ENCODE measurements at regions not wholly inside any gene's neighbourhood (a gene's known extent, or its start where the extent isn't known, plus 50 kb on each side); places are given as distances from the start of the nearest gene placed in this dataset.

DNA sequence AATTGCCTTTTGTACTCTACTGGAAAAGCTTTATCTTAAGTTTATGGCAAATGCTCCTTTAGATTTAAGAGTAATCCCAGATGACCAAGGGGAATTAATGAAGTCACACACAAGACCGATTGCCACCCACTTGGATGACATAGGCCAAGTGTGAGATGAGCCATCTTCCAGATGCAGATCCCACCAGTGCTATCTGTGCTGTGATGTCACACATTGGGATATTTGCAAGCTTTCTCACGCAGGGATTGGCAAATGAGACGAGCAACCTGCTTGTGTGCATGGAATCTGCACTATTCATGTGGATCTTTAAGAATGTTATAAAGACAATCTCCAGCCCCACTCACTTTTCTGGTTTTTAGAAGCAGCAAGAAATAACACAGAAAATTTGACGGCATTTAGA, 602.1 kb upstream of the TMEM132C start:
- Histone ChIP-seq H3K9me3 (ENCODE audit: insufficient read depth, low read length) (no peaks in the 10 kb centered on the region), H3K4me3 (ENCODE audit: insufficient read depth, low read length, poor library complexity, severe bottlenecking) (no peak overlapping the region), H3K36me3 (ENCODE audit: low read length) (no peaks in the 10 kb centered on the region), H2AFZ (ENCODE audit: low read depth, low read length, severe bottlenecking) (no peak overlapping the region), H4K20me1 (ENCODE audit: low read depth, low read length) (no peaks in the 10 kb centered on the region), H3K4me2 (ENCODE audit: low read depth, low read length, poor library complexity, severe bottlenecking) (no peak overlapping the region), H3K79me2 (ENCODE audit: insufficient read depth, low read length) (no peaks in the 10 kb centered on the region), H3K9ac (ENCODE audit: low read length) (no peak overlapping the region), H3K27ac (ENCODE audit: low read depth, low read length) (no peak overlapping the region), H3K9me2 (replicated peaks; ENCODE audit: insufficient read depth, low read length) (no peaks in the 10 kb centered on the region), H3F3A (ENCODE audit: insufficient read depth) (no peaks in the 10 kb centered on the region), H3K27me3 (ENCODE audit: low read length) (no peaks in the 10 kb centered on the region)
- no peak for TF ChIP-seq CTCF (IDR thresholded peaks at IDR 0.05; ENCODE audit: insufficient read depth, low read length, poor library complexity, severe bottlenecking)
- TF ChIP-seq EZH2phosphoT487 (conservative IDR thresholded peaks at IDR 0.05; ENCODE audit: low read length): no peak

- TF ChIP-seq CTCF (IDR thresholded peaks at IDR 0.05; ENCODE audit: insufficient read depth, low read length, poor library complexity, severe bottlenecking) (no peak), EZH2phosphoT487 (conservative IDR thresholded peaks at IDR 0.05; ENCODE audit: low read length) (no peak)
- Histone ChIP-seq H2AFZ (ENCODE audit: low read depth, low read length, severe bottlenecking) (no peak overlapping the region), H3K79me2 (ENCODE audit: insufficient read depth, low read length) (no peaks in the 10 kb centered on the region), H3K27ac (ENCODE audit: low read depth, low read length) (no peak overlapping the region), H3K4me3 (ENCODE audit: insufficient read depth, low read length, poor library complexity, severe bottlenecking) (no peak overlapping the region), H3K4me2 (ENCODE audit: low read depth, low read length, poor library complexity, severe bottlenecking) (no peak overlapping the region), H3K36me3 (ENCODE audit: low read length) (no peaks in the 10 kb centered on the region), H3K9me2 (replicated peaks; ENCODE audit: insufficient read depth, low read length) (no peaks in the 10 kb centered on the region), H3K9ac (ENCODE audit: low read length) (no peak overlapping the region), H3K27me3 (ENCODE audit: low read length) (no peaks in the 10 kb centered on the region), H4K20me1 (ENCODE audit: low read depth, low read length) (no peaks in the 10 kb centered on the region), H3K9me3 (ENCODE audit: insufficient read depth, low read length) (no peaks in the 10 kb centered on the region), H3F3A (ENCODE audit: insufficient read depth) (no peaks in the 10 kb centered on the region)
Observed at GRCh38 chr12:127667131-127667685, 599.8 kb upstream of the TMEM132C start.

- no peak overlapping the region for H3K9ac ChIP-seq (ENCODE audit: low read length)
- H2AFZ ChIP-seq (ENCODE audit: low read depth, low read length, severe bottlenecking): no peak overlapping the region
- no peaks in the 10 kb centered on the region for H3K9me3 ChIP-seq (ENCODE audit: insufficient read depth, low read length)
- no peak overlapping the region for H3K4me3 ChIP-seq (ENCODE audit: insufficient read depth, low read length, poor library complexity, severe bottlenecking)
- H3K4me2 ChIP-seq (ENCODE audit: low read depth, low read length, poor library complexity, severe bottlenecking): no peak overlapping the region
- H3K36me3 ChIP-seq (ENCODE audit: low read length): no peaks in the 10 kb centered on the region
- no peaks in the 10 kb centered on the region for H3K27me3 ChIP-seq (ENCODE audit: low read length)
- H3K9me2 ChIP-seq (replicated peaks; ENCODE audit: insufficient read depth, low read length): no peaks in the 10 kb centered on the region
- H3K27ac ChIP-seq (ENCODE audit: low read depth, low read length): no peak overlapping the region
- no peaks in the 10 kb centered on the region for H4K20me1 ChIP-seq (ENCODE audit: low read depth, low read length)
- H3F3A ChIP-seq (ENCODE audit: insufficient read depth): no peaks in the 10 kb centered on the region
- no peak for TF ChIP-seq EZH2phosphoT487 (conservative IDR thresholded peaks at IDR 0.05; ENCODE audit: low read length)
- no peak for TF ChIP-seq CTCF (IDR thresholded peaks at IDR 0.05; ENCODE audit: insufficient read depth, low read length, poor library complexity, severe bottlenecking)
- no peaks in the 10 kb centered on the region for H3K79me2 ChIP-seq (ENCODE audit: insufficient read depth, low read length)
Observed at GRCh38 chr12:127670294-127670693, 596.7 kb upstream of the TMEM132C start.
